ENCODE measurements at regions not wholly inside any gene's neighbourhood (a gene's known extent, or its start where the extent isn't known, plus 50 kb on each side); places are given as distances from the start of the nearest gene placed in this dataset.

- no peaks in the 10 kb centered on the region for H3K9me3 Mint-ChIP-seq
- no peak for ATAC-seq
- H3K27me3 Mint-ChIP-seq (ENCODE audit: low read depth) = no peaks in the 10 kb centered on the region
- CTCF ChIA-PET = interaction anchor here (1.4 to 1.7 kb wide), 2 partner anchors 89 to 111 kb away, joined by 3 to 6 read pairs; no protein-coding TSS in a partner anchor
- H3K36me3 Mint-ChIP-seq = peaks cover 25% of the 10 kb centered on the region
- peaks cover 12% of the 10 kb centered on the region for H3K4me1 Mint-ChIP-seq
- no peak overlapping the region for H3K4me3 Mint-ChIP-seq
- no peak overlapping the region for H3K27ac Mint-ChIP-seq
- POLR2A ChIA-PET = no interaction called here
- no peak for DNase-seq (ENCODE audit: low spot score)
- TF ChIP-seq PRDM15 (CRISPR knock-in tag; IDR thresholded peaks at IDR 0.05) (no peak), E2F5 (CRISPR knock-in tag; IDR thresholded peaks at IDR 0.05) (no peak), ZNF219 (CRISPR knock-in tag; IDR thresholded peaks at IDR 0.05; ENCODE audit: borderline replicate concordance) (no peak), FOXK1 (CRISPR knock-in tag; IDR thresholded peaks at IDR 0.05) (no peak), TEAD4 (CRISPR knock-in tag; IDR thresholded peaks at IDR 0.05) (no peak), TEAD1 (CRISPR knock-in tag; IDR thresholded peaks at IDR 0.05) (no peak), HMGXB4 (CRISPR knock-in tag; IDR thresholded peaks at IDR 0.05) (no peak), EMX1 (CRISPR knock-in tag; IDR thresholded peaks at IDR 0.05) (no peak), GABPB1 (CRISPR knock-in tag; IDR thresholded peaks at IDR 0.05) (no peak), ZNF423 (CRISPR knock-in tag; IDR thresholded peaks at IDR 0.05) (no peak), E2F1 (CRISPR knock-in tag; IDR thresholded peaks at IDR 0.05) (no peak), CTCF (IDR thresholded peaks at IDR 0.05) (no peak)
Measured at GRCh38 chr2:120968307-120969015, 232.8 kb downstream of the GLI2 start.

- ChIA-PET POLR2A (no interaction called here), CTCF (interaction anchor here (0.9 to 2.4 kb wide), 5 partner anchors 12 to 274 kb away, joined by 3 to 6 read pairs (median 6); no protein-coding TSS in a partner anchor)
- no peak for DNase-seq (ENCODE audit: low spot score)
- TF ChIP-seq SOX15 (CRISPR knock-in tag; IDR thresholded peaks at IDR 0.05) (no peak), HMGXB4 (CRISPR knock-in tag; IDR thresholded peaks at IDR 0.05) (no peak), RELA (CRISPR knock-in tag; IDR thresholded peaks at IDR 0.05; ENCODE audit: borderline replicate concordance) (no peak), GTF2I (CRISPR knock-in tag; conservative IDR thresholded peaks at IDR 0.05) (no peak), CTCF (IDR thresholded peaks at IDR 0.05) (no peak), ATF1 (CRISPR knock-in tag; IDR thresholded peaks at IDR 0.05) (no peak), ZNF317 (CRISPR knock-in tag; IDR thresholded peaks at IDR 0.05; ENCODE audit: borderline replicate concordance, low read depth) (no peak), JUN (CRISPR knock-in tag; IDR thresholded peaks at IDR 0.05) (no peak), HMGA2 (CRISPR knock-in tag; IDR thresholded peaks at IDR 0.05) (no peak), SMAD4 (CRISPR knock-in tag; IDR thresholded peaks at IDR 0.05) (no peak), ZNF138 (CRISPR knock-in tag; conservative IDR thresholded peaks at IDR 0.05) (no peak)
Measured at GRCh38 chr2:120969613-120970355, 234.1 kb downstream of the GLI2 start.

More at GRCh38 chr2:120969613-120970355, 234.1 kb downstream of the GLI2 start:
- no peaks in the 10 kb centered on the region for H3K9me3 Mint-ChIP-seq
- H3K27me3 Mint-ChIP-seq (ENCODE audit: low read depth) = no peaks in the 10 kb centered on the region
- H3K4me1 Mint-ChIP-seq = peaks cover 4% of the 10 kb centered on the region
- peak; percentile 35; the same call in 1 of the 2 replicates for ATAC-seq
- peaks cover 30% of the 10 kb centered on the region for H3K36me3 Mint-ChIP-seq
- H3K27ac Mint-ChIP-seq = no peak overlapping the region
- H3K4me3 Mint-ChIP-seq = no peak overlapping the region
